Liver (tissue), 3 donors: ENCODE measurements at regions not wholly inside any gene's neighbourhood (a gene's known extent, or its start where the extent isn't known, plus 50 kb on each side); places are given as distances from the start of the nearest gene placed in this dataset.

ENCODE experiments used
- ATF3 ChIP-seq: IDR thresholded peaks from 2 replicates; pipeline ENCODE4 v1.6.1; 2016; ENCODE audit warnings: antibody characterized with exemption
- CTCF ChIP-seq: fragments of 150-350 bp; IDR thresholded peaks from 2 replicates; pipeline ENCODE4 v1.5.1; 2017; ENCODE audit warnings: improper control_type of control experiment, low read depth, low read length; ENCODE audit not compliant: missing input control
- FOXA1 ChIP-seq: IDR thresholded peaks from 2 replicates; pipeline ENCODE4 v1.6.1; 2016; ENCODE audit warnings: antibody characterized with exemption
- HNF4G ChIP-seq: IDR thresholded peaks from 2 replicates; pipeline ENCODE4 v1.6.1; 2016; ENCODE audit warnings: antibody characterized with exemption
- JUND ChIP-seq, 2 donors: IDR thresholded peaks; 2 replicates each; pipeline ENCODE4 v1.6.1; 2016; ENCODE audit warnings: antibody characterized with exemption in 2 of 2
- NR2F2 ChIP-seq: IDR thresholded peaks from 2 replicates; pipeline ENCODE4 v1.6.1; 2016; ENCODE audit warnings: antibody characterized with exemption
- RAD21 ChIP-seq, 2 donors: IDR thresholded peaks; 2 replicates each; pipeline ENCODE4 v1.6.1; 2016; ENCODE audit warnings: antibody characterized with exemption in 2 of 2, mild to moderate bottlenecking in 2 of 2
- REST ChIP-seq: IDR thresholded peaks from 2 replicates; pipeline ENCODE4 v1.6.1; 2016; ENCODE audit warnings: antibody characterized with exemption, mild to moderate bottlenecking
- SP1 ChIP-seq: IDR thresholded peaks from 2 replicates; pipeline ENCODE4 v1.6.1; 2018; ENCODE audit warnings: antibody characterized with exemption, mild to moderate bottlenecking
- TAF1 ChIP-seq: conservative IDR thresholded peaks from 2 replicates; pipeline ENCODE4 v1.6.1; 2016; ENCODE audit warnings: antibody characterized with exemption, mild to moderate bottlenecking
- YY1 ChIP-seq: IDR thresholded peaks from 2 replicates; pipeline ENCODE4 v1.6.1; 2016; ENCODE audit warnings: antibody characterized with exemption, mild to moderate bottlenecking
- TF ChIP-seq, protein P1 (sequence below): IDR thresholded peaks from 2 replicates; pipeline ENCODE4 v1.6.1; 2016; ENCODE audit warnings: antibody characterized with exemption
- donor health status: healthy.
- donor health status: healthy.

DNA sequence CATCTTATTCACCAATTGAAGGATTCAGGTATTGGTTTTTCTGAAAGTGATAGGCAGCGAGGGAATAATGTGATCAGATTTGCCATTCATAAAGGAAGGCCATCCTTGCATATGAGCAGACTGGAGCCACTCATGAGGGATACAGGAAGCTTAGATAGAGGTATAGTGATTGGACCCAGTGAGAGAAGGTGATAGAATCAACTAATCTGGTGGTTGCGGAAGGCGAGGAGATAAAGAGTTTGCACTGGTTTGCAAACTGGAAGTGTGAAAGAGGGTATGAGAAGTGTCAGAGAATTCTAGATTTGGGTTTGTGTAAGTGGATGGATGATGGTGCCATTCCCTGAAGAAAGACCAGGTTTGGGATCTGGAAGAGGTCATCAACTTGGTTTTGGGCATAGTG, 57.3 kb upstream of the RASGEF1B start:
- TF ChIP-seq CTCF (no peak), HNF4G (no peak), JUND (IDR thresholded peaks at IDR 0.05) (no peak), ATF3 (no peak), TAF1 (no peak), NR2F2 (no peak), RAD21 (IDR thresholded peaks at IDR 0.05) (no peak), FOXA1 (no peak), REST (no peak), SP1 (no peak), YY1 (no peak)
- TF ChIP-seq, protein P1, sequence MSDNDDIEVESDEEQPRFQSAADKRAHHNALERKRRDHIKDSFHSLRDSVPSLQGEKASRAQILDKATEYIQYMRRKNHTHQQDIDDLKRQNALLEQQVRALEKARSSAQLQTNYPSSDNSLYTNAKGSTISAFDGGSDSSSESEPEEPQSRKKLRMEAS = no peak
